H9 (cell line): ENCODE measurements at regions not wholly inside any gene's neighbourhood (a gene's known extent, or its start where the extent isn't known, plus 50 kb on each side); places are given as distances from the start of the nearest gene placed in this dataset.

Experiments
- DNase-seq: peaks from one replicate; pipeline ENCODE4 v3.0.0-alpha.2; 2017
- H2AFZ ChIP-seq: one replicate; pipeline ENCODE4 v1.6.1; 2013; ENCODE audit warnings: mild to moderate bottlenecking, low read length, control low read depth, moderate library complexity
- H2AK5ac ChIP-seq: 2 replicates; pipeline ENCODE4 v1.6.1; 2013; ENCODE audit warnings: low read length, control low read depth, mixed read lengths; ENCODE audit not compliant: insufficient read length
- H2BK120ac ChIP-seq: one replicate; pipeline ENCODE4 v1.6.1; 2013; ENCODE audit warnings: low read depth, mild to moderate bottlenecking, low read length, control low read depth, inconsistent platforms; ENCODE audit not compliant: poor library complexity, severe bottlenecking
- H2BK12ac ChIP-seq: 2 replicates; pipeline ENCODE4 v1.6.1; 2013; ENCODE audit warnings: low read length, control low read depth, mixed read lengths, low read depth; ENCODE audit not compliant: insufficient read length
- H2BK15ac ChIP-seq: 2 replicates; pipeline ENCODE4 v1.6.1; 2013; ENCODE audit warnings: low read depth, low read length, control low read depth
- H2BK20ac ChIP-seq: one replicate; pipeline ENCODE4 v1.6.1; 2013; ENCODE audit warnings: low read depth, mild to moderate bottlenecking, low read length, control low read depth, inconsistent platforms; ENCODE audit not compliant: poor library complexity, severe bottlenecking
- H2BK5ac ChIP-seq: 2 replicates; pipeline ENCODE4 v1.6.1; 2013; ENCODE audit warnings: low read length, control low read depth, mixed read lengths; ENCODE audit not compliant: insufficient read length
- H3K14ac ChIP-seq: 2 replicates; pipeline ENCODE4 v1.6.1; 2013; ENCODE audit warnings: low read length, control low read depth; ENCODE audit not compliant: insufficient read depth
- H3K18ac ChIP-seq: 2 replicates; pipeline ENCODE4 v1.6.1; 2013; ENCODE audit warnings: low read depth, mild to moderate bottlenecking, mixed read lengths, low read length, control low read depth; ENCODE audit not compliant: insufficient read length
- H3K23ac ChIP-seq: 2 replicates; pipeline ENCODE4 v1.6.1; 2013; ENCODE audit warnings: low read length, control low read depth, mixed read lengths, low read depth; ENCODE audit not compliant: insufficient read length
- H3K23me2 ChIP-seq: 2 replicates; pipeline ENCODE4 v1.6.1; 2013; ENCODE audit warnings: low read depth, mild to moderate bottlenecking, mixed read lengths, low read length, control low read depth; ENCODE audit not compliant: insufficient read length, poor library complexity, severe bottlenecking
- H3K27ac ChIP-seq: 2 replicates; pipeline ENCODE4 v1.5.1; 2013; ENCODE audit warnings: low read length, control low read depth, mixed read lengths, low read depth; ENCODE audit not compliant: insufficient read length
- H3K27me3 ChIP-seq: 2 replicates; pipeline ENCODE4 v1.6.1; 2013; ENCODE audit warnings: low read length, control low read depth, inconsistent platforms; ENCODE audit not compliant: insufficient read depth
- H3K4ac ChIP-seq: 2 replicates; pipeline ENCODE4 v1.6.1; 2013; ENCODE audit warnings: low read depth, mild to moderate bottlenecking, control low read depth, inconsistent platforms, low read length, moderate library complexity
- H3K4me1 ChIP-seq: 2 replicates; pipeline ENCODE4 v1.6.1; 2013; ENCODE audit warnings: low read length, control low read depth, inconsistent platforms; ENCODE audit not compliant: insufficient read depth
- H3K4me2 ChIP-seq: 2 replicates; pipeline ENCODE4 v1.6.1; 2013; ENCODE audit warnings: low read length, control low read depth, mixed read lengths; ENCODE audit not compliant: insufficient read length, insufficient read depth
- H3K56ac ChIP-seq: 2 replicates; pipeline ENCODE4 v1.6.1; 2013; ENCODE audit warnings: low read depth, mild to moderate bottlenecking, mixed read lengths, low read length, control low read depth; ENCODE audit not compliant: insufficient read length
- H3K79me1 ChIP-seq: 2 replicates; pipeline ENCODE4 v1.6.1; 2013; ENCODE audit warnings: low read depth, mild to moderate bottlenecking, moderate library complexity, low read length, control low read depth, inconsistent platforms; ENCODE audit not compliant: insufficient read depth, poor library complexity, severe bottlenecking
- H3K79me2 ChIP-seq: 2 replicates; pipeline ENCODE4 v1.6.1; 2013; ENCODE audit warnings: low read length, control low read depth, inconsistent platforms; ENCODE audit not compliant: insufficient read depth
- H3K9ac ChIP-seq: 2 replicates; pipeline ENCODE4 v1.6.1; 2013; ENCODE audit warnings: low read length, control low read depth, mixed read lengths; ENCODE audit not compliant: insufficient read length; ENCODE audit errors: extremely low read depth
- H3K9me3 ChIP-seq: one replicate; pipeline ENCODE4 v1.6.1; 2013; ENCODE audit warnings: low read depth, low read length, inconsistent platforms; ENCODE audit not compliant: control insufficient read depth
- H3T11ph ChIP-seq: one replicate; pipeline ENCODE4 v1.6.1; 2013; ENCODE audit warnings: mild to moderate bottlenecking, low read length, control low read depth, inconsistent platforms
- H4K20me1 ChIP-seq: one replicate; pipeline ENCODE4 v1.6.1; 2013; ENCODE audit not compliant: control insufficient read depth, insufficient read length, insufficient read depth
- H4K5ac ChIP-seq: 2 replicates; pipeline ENCODE4 v1.6.1; 2013; ENCODE audit warnings: low read depth, mild to moderate bottlenecking, mixed read lengths, low read length, control low read depth; ENCODE audit not compliant: insufficient read length
- H4K8ac ChIP-seq: replicated peaks from 2 replicates; pipeline ENCODE4 v1.6.1; 2013; ENCODE audit warnings: low read length, control low read depth, mixed read lengths, low read depth; ENCODE audit not compliant: insufficient read length
- H4K91ac ChIP-seq: 2 replicates; pipeline ENCODE4 v1.6.1; 2013; ENCODE audit warnings: low read depth, mild to moderate bottlenecking, moderate library complexity, mixed read lengths, low read length, control low read depth; ENCODE audit not compliant: insufficient read length
- H3K27ac Mint-ChIP-seq, 3 experiments: 2 replicates in 2 of 3; 3 replicates in 1 of 3; pipeline ENCODE4 v1.8.0; 2020 to 2021; ENCODE audit warnings: mixed read lengths in 3 of 3, mild to moderate bottlenecking in 1 of 3, moderate library complexity in 1 of 3
- H3K27me3 Mint-ChIP-seq: 2 replicates; pipeline ENCODE4 v1.8.0; 2021; ENCODE audit warnings: low read depth, mild to moderate bottlenecking, moderate library complexity, mixed read lengths
- H3K36me3 Mint-ChIP-seq, 3 experiments: 2 replicates in 2 of 3; 3 replicates in 1 of 3; pipeline ENCODE4 v1.8.0; 2020 to 2021; ENCODE audit warnings: low read depth in 3 of 3, mixed read lengths in 3 of 3; ENCODE audit not compliant: insufficient read depth in 1 of 3
- H3K4me1 Mint-ChIP-seq, 2 experiments: 2 replicates each; pipeline ENCODE4 v1.8.0; 2020; ENCODE audit warnings: mixed read lengths in 2 of 2
- H3K4me3 Mint-ChIP-seq, 2 experiments: 2 replicates in 1 of 2; 3 replicates in 1 of 2; pipeline ENCODE4 v1.8.0; 2020 to 2021; ENCODE audit warnings: mild to moderate bottlenecking in 2 of 2, mixed read lengths in 2 of 2, moderate library complexity in 1 of 2
- H3K9me3 Mint-ChIP-seq, 2 experiments: 2 replicates in 1 of 2; 3 replicates in 1 of 2; pipeline ENCODE4 v1.8.0; 2020; ENCODE audit warnings: mild to moderate bottlenecking in 2 of 2, mixed read lengths in 2 of 2, moderate library complexity in 1 of 2
- CTCF ChIP-seq: fragments of 200-600 bp; sonication (generic); conservative IDR thresholded peaks from 3 replicates; pipeline ENCODE4 v1.8.0; 2021; ENCODE audit warnings: antibody characterized with exemption, mild to moderate bottlenecking
- WGBS: extraction: QIAGEN DNeasy Blood & Tissue Kit; methylation state at CpG from one replicate; pipeline ENCODE4 v1.1.7; 2013; ENCODE audit warnings: missing lambda C conversion rate, low lambda C conversion rate, mixed read lengths; ENCODE audit not compliant: insufficient read length; ENCODE audit errors: extremely low coverage; 5-methylcytosine and 5-hydroxymethylcytosine counted together

DNA sequence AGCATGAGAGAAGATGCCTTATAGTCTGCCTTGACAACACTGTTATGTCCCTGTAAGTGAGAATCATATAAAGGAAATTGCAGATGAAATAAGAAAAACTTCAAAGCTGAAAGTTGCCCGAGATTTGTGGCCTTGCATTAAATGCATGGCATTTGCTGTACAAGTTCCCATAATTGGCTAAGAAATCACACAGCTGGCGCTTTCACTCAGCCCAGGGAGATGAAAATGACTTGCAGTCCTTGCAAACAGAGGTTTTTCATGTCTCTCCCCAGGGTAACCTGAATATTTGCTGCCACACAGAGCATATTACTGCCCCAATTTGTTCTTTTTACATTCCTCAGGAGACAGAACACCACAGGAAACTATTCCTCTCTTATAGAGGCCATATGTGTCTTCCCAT lies 174.8 kb downstream of the FAM114A2 start:
- Histone ChIP-seq H2BK5ac (no peak overlapping the region), H3K9me3 (no peaks in the 10 kb centered on the region), H3K27ac (no peak overlapping the region), H4K91ac (no peak overlapping the region), H3K14ac (no peak overlapping the region), H2AK5ac (no peak overlapping the region), H4K20me1 (no peaks in the 10 kb centered on the region), H3K27me3 (no peaks in the 10 kb centered on the region), H2BK120ac (no peak overlapping the region), H2BK20ac (no peak overlapping the region), H2BK15ac (no peak overlapping the region), H2AFZ (no peak overlapping the region), H3K18ac (no peak overlapping the region), H3K4me1 (no peaks in the 10 kb centered on the region), H3K4me2 (no peak overlapping the region), H3K4ac (no peak overlapping the region), H3K79me1 (no peaks in the 10 kb centered on the region), H3T11ph (no peak overlapping the region), H4K8ac (no peak overlapping the region), H3K23ac (no peak overlapping the region), H2BK12ac (no peak overlapping the region), H3K79me2 (no peaks in the 10 kb centered on the region), H4K5ac (no peak overlapping the region), H3K56ac (no peak overlapping the region), H3K23me2 (no peaks in the 10 kb centered on the region), H3K9ac (no peak overlapping the region)
- no CpG with 5 or more reads among the region's 2 CpGs for WGBS
- DNase-seq, result no peak
- TF ChIP-seq CTCF, result no peak
- Mint-ChIP-seq H3K4me3 (no peak overlapping the region), H3K36me3 (peaks cover 0 to 5% (median 4%) of the 10 kb centered on the region in 3 experiments; a peak in 5 of 7 replicates), H3K4me1 (peaks cover 6 to 15% of the 10 kb centered on the region in 2 experiments; a peak in 2 of 4 replicates), H3K9me3 (peaks cover 0 to 4% of the 10 kb centered on the region in 2 experiments; a peak in 3 of 5 replicates), H3K27ac (no peak overlapping the region), H3K27me3 (peaks cover 13% of the 10 kb centered on the region; the same call in 1 of the 2 replicates)
